Keratinocyte (primary cell): ENCODE measurements at regions not wholly inside any gene's neighbourhood (a gene's known extent, or its start where the extent isn't known, plus 50 kb on each side); places are given as distances from the start of the nearest gene placed in this dataset.
A peak's percentile ranks its signal among the peaks of the same experiment; 100 is the strongest.

Source experiments
- DNase-seq: peaks from one replicate; pipeline ENCODE4 v3.0.0-alpha.2; 2011; ENCODE audit warnings: low read depth, missing footprints, low spot score
- FAIRE-seq: peaks from 2 replicates; lab custom pipeline; 2011; peaks lifted over from hg19 to GRCh38; lab: Jason Lieb, UNC
- H2AFZ ChIP-seq: 2 replicates; pipeline ENCODE4 v1.6.0; 2012; ENCODE audit warnings: low read length, control low read depth, inconsistent platforms; ENCODE audit not compliant: control insufficient read depth
- H3K27ac ChIP-seq: 2 replicates; pipeline ENCODE4 v1.5.1; 2011; ENCODE audit warnings: low read length; ENCODE audit not compliant: control insufficient read depth, insufficient read depth
- H3K27me3 ChIP-seq: 3 replicates; pipeline ENCODE4 v1.6.0; 2011; ENCODE audit warnings: low read length; ENCODE audit not compliant: control insufficient read depth, insufficient read depth; ENCODE audit errors: extremely low read depth
- H3K36me3 ChIP-seq, 2 experiments: 2 replicates in 1 of 2; 3 replicates in 1 of 2; pipeline ENCODE4 v1.5.1; 2011; ENCODE audit warnings: low read length in 2 of 2, mild to moderate bottlenecking in 1 of 2; ENCODE audit not compliant: control insufficient read depth in 2 of 2, insufficient read depth in 2 of 2; ENCODE audit errors: extremely low read depth in 1 of 2
- H3K4me1 ChIP-seq: 3 replicates; pipeline ENCODE4 v1.5.1; 2011; ENCODE audit warnings: low read length; ENCODE audit not compliant: control insufficient read depth, insufficient read depth; ENCODE audit errors: extremely low read depth
- H3K4me2 ChIP-seq: 3 replicates; pipeline ENCODE4 v1.6.0; 2011; ENCODE audit warnings: low read depth, low read length; ENCODE audit not compliant: control insufficient read depth, insufficient read depth; ENCODE audit errors: extremely low read depth
- H3K4me3 ChIP-seq, 3 experiments: fragments of 200-600 bp in 1 of 3; sonication (generic) in 1 of 3; 2 replicates in 2 of 3; 3 replicates in 1 of 3; pipeline ENCODE4 v1.5.1; 2011 to 2016; ENCODE audit warnings: low read length in 3 of 3, mild to moderate bottlenecking in 3 of 3, control low read depth in 2 of 3, inconsistent platforms in 1 of 3, low read depth in 1 of 3, mixed read lengths in 1 of 3, mixed run types in 1 of 3, moderate library complexity in 1 of 3; ENCODE audit not compliant: control insufficient read depth in 2 of 3, insufficient read depth in 2 of 3; ENCODE audit errors: extremely low read depth in 1 of 3
- H3K79me2 ChIP-seq: 2 replicates; pipeline ENCODE4 v1.6.0; 2012; ENCODE audit warnings: low read length; ENCODE audit not compliant: control insufficient read depth, insufficient read depth
- H3K9ac ChIP-seq: 3 replicates; pipeline ENCODE4 v1.6.0; 2011; ENCODE audit warnings: low read length; ENCODE audit not compliant: control insufficient read depth, insufficient read depth; ENCODE audit errors: extremely low read depth
- H3K9me1 ChIP-seq: 3 replicates; pipeline ENCODE4 v1.6.0; 2011; ENCODE audit warnings: low read length; ENCODE audit not compliant: control insufficient read depth, insufficient read depth; ENCODE audit errors: extremely low read depth
- H3K9me3 ChIP-seq: 2 replicates; pipeline ENCODE4 v1.5.1; 2012; ENCODE audit warnings: low read depth, low read length; ENCODE audit not compliant: control insufficient read depth
- H4K20me1 ChIP-seq: 3 replicates; pipeline ENCODE4 v1.6.0; 2011; ENCODE audit warnings: low read length; ENCODE audit not compliant: control insufficient read depth, insufficient read depth; ENCODE audit errors: extremely low read depth
- EZH2 ChIP-seq: IDR thresholded peaks from one replicate; pipeline ENCODE4 v1.6.1; 2012; ENCODE audit warnings: inconsistent platforms, mild to moderate bottlenecking, low read length, moderate library complexity
- dilution Hi-C: fragments of 300-500 bp; cut with MboI; formaldehyde crosslinking; loops from one replicate; pipeline ENCODE4 v1.7.0; 2020; ENCODE audit warnings: low sequenced_read_pairs; ENCODE audit not compliant: extremely low pct_ligation_motif_present
- TF ChIP-seq, protein P1 (sequence below), 3 experiments: IDR thresholded peaks in 1 of 3; conservative IDR thresholded peaks in 1 of 3; optimal IDR thresholded peaks in 1 of 3; 2 replicates in 2 of 3; 3 replicates in 1 of 3; pipeline versions ENCODE3 to v1.5.1; 2011; ENCODE audit warnings: low read length in 3 of 3, mild to moderate bottlenecking in 3 of 3, moderate library complexity in 2 of 3, control low read depth in 1 of 3, inconsistent platforms in 1 of 3; ENCODE audit not compliant: insufficient read depth in 2 of 3; ENCODE audit errors: extremely low read depth in 1 of 3

DNA sequence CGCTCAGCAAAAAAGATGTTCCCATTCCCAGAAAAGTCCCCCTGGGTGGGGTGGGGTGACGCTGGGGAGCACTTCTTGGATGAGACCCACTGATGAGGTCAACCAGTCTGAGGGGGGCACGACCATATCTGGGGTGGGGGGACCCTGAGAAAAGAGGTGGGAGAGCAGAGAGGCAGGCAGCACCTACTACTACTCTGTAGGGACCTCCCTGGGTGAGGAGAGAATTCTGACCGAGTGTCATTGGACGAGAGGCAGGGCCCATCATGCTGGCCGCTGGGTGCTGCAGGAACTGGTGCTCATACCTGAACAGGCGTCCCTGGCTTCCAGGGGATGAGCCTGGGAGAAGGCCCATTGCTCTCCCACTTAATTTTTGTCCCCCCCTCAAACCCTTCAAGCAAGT is 158.8 kb downstream of the KLF13 start:
- Histone ChIP-seq H3K4me3 (no peak overlapping the region), H3K4me2 (no peak overlapping the region), H3K79me2 (no peaks in the 10 kb centered on the region), H2AFZ (no peak overlapping the region), H3K27me3 (peaks cover 28% of the 10 kb centered on the region), H3K36me3 (no peaks in the 10 kb centered on the region), H3K9ac (no peak overlapping the region), H3K9me3 (no peaks in the 10 kb centered on the region), H3K4me1 (peaks cover 27% of the 10 kb centered on the region), H3K27ac (no peak overlapping the region), H4K20me1 (no peaks in the 10 kb centered on the region), H3K9me1 (no peaks in the 10 kb centered on the region)
- TF ChIP-seq, protein P1, sequence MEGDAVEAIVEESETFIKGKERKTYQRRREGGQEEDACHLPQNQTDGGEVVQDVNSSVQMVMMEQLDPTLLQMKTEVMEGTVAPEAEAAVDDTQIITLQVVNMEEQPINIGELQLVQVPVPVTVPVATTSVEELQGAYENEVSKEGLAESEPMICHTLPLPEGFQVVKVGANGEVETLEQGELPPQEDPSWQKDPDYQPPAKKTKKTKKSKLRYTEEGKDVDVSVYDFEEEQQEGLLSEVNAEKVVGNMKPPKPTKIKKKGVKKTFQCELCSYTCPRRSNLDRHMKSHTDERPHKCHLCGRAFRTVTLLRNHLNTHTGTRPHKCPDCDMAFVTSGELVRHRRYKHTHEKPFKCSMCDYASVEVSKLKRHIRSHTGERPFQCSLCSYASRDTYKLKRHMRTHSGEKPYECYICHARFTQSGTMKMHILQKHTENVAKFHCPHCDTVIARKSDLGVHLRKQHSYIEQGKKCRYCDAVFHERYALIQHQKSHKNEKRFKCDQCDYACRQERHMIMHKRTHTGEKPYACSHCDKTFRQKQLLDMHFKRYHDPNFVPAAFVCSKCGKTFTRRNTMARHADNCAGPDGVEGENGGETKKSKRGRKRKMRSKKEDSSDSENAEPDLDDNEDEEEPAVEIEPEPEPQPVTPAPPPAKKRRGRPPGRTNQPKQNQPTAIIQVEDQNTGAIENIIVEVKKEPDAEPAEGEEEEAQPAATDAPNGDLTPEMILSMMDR (optimal IDR thresholded peaks at IDR 0.05 in 1 of 3, IDR thresholded peaks at IDR 0.05 in 1 of 3, conservative IDR thresholded peaks at IDR 0.05 in 1 of 3; ENCODE audit: extremely low read depth in 1 of 3, insufficient read depth in 2 of 3, low read length in 3 of 3), result no peak
- TF ChIP-seq EZH2, result no peak
- FAIRE-seq, result no peak
- dilution Hi-C loops, result no loop called here
- DNase-seq, result no peak

- Histone ChIP-seq H3K79me2 (no peaks in the 10 kb centered on the region), H3K27me3 (peaks cover 28% of the 10 kb centered on the region), H3K27ac (no peak overlapping the region), H2AFZ (peak overlapping the region; percentile 52), H3K4me2 (peak overlapping the region; percentile 22), H3K4me3 (no peak overlapping the region), H3K9ac (peak overlapping the region; percentile 35), H4K20me1 (no peaks in the 10 kb centered on the region), H3K36me3 (no peaks in the 10 kb centered on the region), H3K4me1 (peaks cover 27% of the 10 kb centered on the region), H3K9me1 (no peaks in the 10 kb centered on the region), H3K9me3 (no peaks in the 10 kb centered on the region)
- DNase-seq, result no peak
- no peak for TF ChIP-seq EZH2
- TF ChIP-seq, protein P1 (optimal IDR thresholded peaks at IDR 0.05 in 1 of 3, IDR thresholded peaks at IDR 0.05 in 1 of 3, conservative IDR thresholded peaks at IDR 0.05 in 1 of 3; ENCODE audit: extremely low read depth in 1 of 3, insufficient read depth in 2 of 3, low read length in 3 of 3), result no peak
- FAIRE-seq, result peak; percentile 9
- dilution Hi-C loops, result no loop called here
Measured at GRCh38 chr15:31485911-31486461, 159.4 kb downstream of the KLF13 start.
